ENCODE measurements at regions not wholly inside any gene's neighbourhood (a gene's known extent, or its start where the extent isn't known, plus 50 kb on each side); places are given as distances from the start of the nearest gene placed in this dataset.

DNA sequence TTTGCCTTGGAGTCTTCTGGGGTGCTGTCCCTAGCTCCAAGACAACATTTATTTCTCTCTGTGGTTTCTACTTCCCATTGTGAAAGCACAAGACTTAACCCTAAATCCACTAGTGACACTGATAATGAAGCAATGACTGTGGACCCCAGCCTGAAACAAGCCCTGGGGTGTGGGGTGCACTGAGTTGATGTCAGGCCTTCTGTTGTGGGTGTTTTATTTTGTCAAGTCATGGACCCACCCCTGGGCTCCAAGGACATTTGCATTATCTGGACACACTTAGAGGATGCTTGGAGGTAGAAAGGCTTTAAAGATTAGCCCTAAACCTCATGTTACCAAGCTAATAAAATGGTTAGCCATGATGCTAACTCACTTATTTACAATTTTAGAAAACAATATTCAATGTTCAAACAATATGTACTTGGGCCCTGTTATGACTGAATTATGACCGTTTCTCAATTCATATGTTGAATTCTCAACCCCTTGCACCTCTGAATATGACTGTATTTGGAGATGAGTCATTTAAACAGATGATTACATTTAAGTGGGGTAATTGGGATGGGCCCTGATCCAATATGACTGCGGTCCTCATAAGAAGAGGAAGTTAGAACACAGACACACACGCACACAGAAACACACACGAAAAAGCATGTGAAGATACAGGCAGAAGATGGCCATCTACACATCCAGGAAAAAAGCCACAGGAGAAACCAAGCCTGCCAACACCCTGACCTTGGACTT is 137.2 kb upstream of the IGFBP3 start:
- no peak for FAIRE-seq
- H3K9me3 ChIP-seq (ENCODE audit: control insufficient read depth in 2 of 3, insufficient read depth in 1 of 3, low read length in 3 of 3): no peaks in the 10 kb centered on the region
- no peak overlapping the region for H3K27ac ChIP-seq (ENCODE audit: low read depth in 2 of 2, low read length in 2 of 2)
- H3K4me1 ChIP-seq (ENCODE audit: control insufficient read depth in 2 of 3, insufficient read depth in 2 of 3, low read depth in 1 of 3, low read length in 3 of 3): peaks cover 0 to 3% (median 0%) of the 10 kb centered on the region in 3 donors
- TF ChIP-seq, protein P1, sequence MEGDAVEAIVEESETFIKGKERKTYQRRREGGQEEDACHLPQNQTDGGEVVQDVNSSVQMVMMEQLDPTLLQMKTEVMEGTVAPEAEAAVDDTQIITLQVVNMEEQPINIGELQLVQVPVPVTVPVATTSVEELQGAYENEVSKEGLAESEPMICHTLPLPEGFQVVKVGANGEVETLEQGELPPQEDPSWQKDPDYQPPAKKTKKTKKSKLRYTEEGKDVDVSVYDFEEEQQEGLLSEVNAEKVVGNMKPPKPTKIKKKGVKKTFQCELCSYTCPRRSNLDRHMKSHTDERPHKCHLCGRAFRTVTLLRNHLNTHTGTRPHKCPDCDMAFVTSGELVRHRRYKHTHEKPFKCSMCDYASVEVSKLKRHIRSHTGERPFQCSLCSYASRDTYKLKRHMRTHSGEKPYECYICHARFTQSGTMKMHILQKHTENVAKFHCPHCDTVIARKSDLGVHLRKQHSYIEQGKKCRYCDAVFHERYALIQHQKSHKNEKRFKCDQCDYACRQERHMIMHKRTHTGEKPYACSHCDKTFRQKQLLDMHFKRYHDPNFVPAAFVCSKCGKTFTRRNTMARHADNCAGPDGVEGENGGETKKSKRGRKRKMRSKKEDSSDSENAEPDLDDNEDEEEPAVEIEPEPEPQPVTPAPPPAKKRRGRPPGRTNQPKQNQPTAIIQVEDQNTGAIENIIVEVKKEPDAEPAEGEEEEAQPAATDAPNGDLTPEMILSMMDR (IDR thresholded peaks at IDR 0.05; ENCODE audit: borderline replicate concordance, extremely low read depth, insufficient read depth): no peak
- intact Hi-C loops (cut with DNase I): no loop called here
- H3K4me3 ChIP-seq (ENCODE audit: low read length in 3 of 3): no peak overlapping the region
- no peaks in the 10 kb centered on the region for H3K36me3 ChIP-seq (ENCODE audit: control insufficient read depth in 2 of 3, insufficient read depth in 3 of 3, low read length in 3 of 3)
- no peak overlapping the region for H3K9ac ChIP-seq (ENCODE audit: low read length in 3 of 3)
- no peaks in the 10 kb centered on the region for H3K27me3 ChIP-seq (ENCODE audit: control insufficient read depth, insufficient read depth, low read length)
- DNase-seq: no peak

DNA sequence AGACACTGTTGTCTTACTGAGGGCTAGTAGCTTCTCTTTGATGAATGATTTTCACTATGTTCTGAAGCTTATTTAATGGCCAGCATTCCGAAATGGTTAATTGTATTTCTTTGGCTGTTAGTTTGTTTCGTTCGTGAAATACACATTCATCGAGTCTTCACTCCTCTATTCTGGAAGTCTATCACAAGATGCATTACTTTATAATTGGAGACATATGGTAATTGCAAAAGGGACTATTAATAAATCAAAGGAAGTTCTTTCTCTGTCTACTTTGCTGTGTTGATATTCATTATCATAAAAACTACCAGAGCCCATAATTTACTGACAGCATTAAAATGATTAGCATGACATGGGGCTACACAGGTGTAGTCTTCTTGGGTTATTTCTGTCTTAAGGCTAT is 133.8 kb upstream of the IGFBP3 start:
- no peak for FAIRE-seq
- H3K9me3 ChIP-seq (ENCODE audit: control insufficient read depth in 2 of 3, insufficient read depth in 1 of 3, low read length in 3 of 3): no peaks in the 10 kb centered on the region
- intact Hi-C loops (cut with DNase I): no loop called here
- no peak for DNase-seq
- TF ChIP-seq, protein P1 (IDR thresholded peaks at IDR 0.05; ENCODE audit: borderline replicate concordance, extremely low read depth, insufficient read depth): no peak
- H3K27me3 ChIP-seq (ENCODE audit: control insufficient read depth, insufficient read depth, low read length): no peaks in the 10 kb centered on the region
- no peaks in the 10 kb centered on the region for H3K36me3 ChIP-seq (ENCODE audit: control insufficient read depth in 2 of 3, insufficient read depth in 3 of 3, low read length in 3 of 3)
- peaks cover 0 to 3% (median 0%) of the 10 kb centered on the region in 3 donors for H3K4me1 ChIP-seq (ENCODE audit: control insufficient read depth in 2 of 3, insufficient read depth in 2 of 3, low read depth in 1 of 3, low read length in 3 of 3)
- H3K9ac ChIP-seq (ENCODE audit: low read length in 3 of 3): no peak overlapping the region
- no peak overlapping the region for H3K27ac ChIP-seq (ENCODE audit: low read depth in 2 of 2, low read length in 2 of 2)
- no peak overlapping the region for H3K4me3 ChIP-seq (ENCODE audit: low read length in 3 of 3)

DNA sequence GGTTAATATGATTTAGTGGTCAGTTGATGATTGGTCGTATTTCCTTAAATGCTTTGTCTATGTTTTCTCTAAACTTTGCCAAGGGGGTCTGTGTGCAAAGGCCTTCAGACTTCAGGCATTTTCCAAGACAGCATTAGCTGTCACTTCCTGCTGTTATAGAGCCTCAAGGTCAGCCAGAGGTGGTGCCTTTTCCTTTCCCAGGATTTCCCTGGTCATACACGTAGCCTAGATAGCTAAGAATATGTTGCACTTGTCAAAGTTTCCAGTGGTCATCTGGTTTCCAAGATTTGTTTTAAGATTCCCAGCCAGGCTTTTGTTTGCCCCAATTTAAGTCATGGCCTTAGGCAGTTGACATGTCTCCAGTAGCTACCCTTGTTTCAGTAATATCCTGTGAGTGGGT is 133.2 kb upstream of the IGFBP3 start:
- Histone ChIP-seq H3K9me3 (ENCODE audit: control insufficient read depth in 2 of 3, insufficient read depth in 1 of 3, low read length in 3 of 3) (no peaks in the 10 kb centered on the region), H3K27ac (ENCODE audit: low read depth in 2 of 2, low read length in 2 of 2) (no peak overlapping the region), H3K27me3 (ENCODE audit: control insufficient read depth, insufficient read depth, low read length) (no peaks in the 10 kb centered on the region), H3K4me3 (ENCODE audit: low read length in 3 of 3) (no peak overlapping the region), H3K36me3 (ENCODE audit: control insufficient read depth in 2 of 3, insufficient read depth in 3 of 3, low read length in 3 of 3) (no peaks in the 10 kb centered on the region), H3K4me1 (ENCODE audit: control insufficient read depth in 2 of 3, insufficient read depth in 2 of 3, low read depth in 1 of 3, low read length in 3 of 3) (peaks cover 0 to 3% (median 0%) of the 10 kb centered on the region in 3 donors), H3K9ac (ENCODE audit: low read length in 3 of 3) (no peak overlapping the region)
- TF ChIP-seq, protein P1 (IDR thresholded peaks at IDR 0.05; ENCODE audit: borderline replicate concordance, extremely low read depth, insufficient read depth): no peak
- intact Hi-C loops (cut with DNase I): no loop called here
- DNase-seq (peak in 1 of 5 donors; percentile 44), FAIRE-seq (no peak)
